ENCODE measurements at regions not wholly inside any gene's neighbourhood (a gene's known extent, or its start where the extent isn't known, plus 50 kb on each side); places are given as distances from the start of the nearest gene placed in this dataset.
"Not testable (repeated sequence)": the region's sequence is repeated elsewhere in the genome, so short reads cannot be mapped to it uniquely, and the experiment has no call there.

GRCh38 chr4:189707227-189707626 lies 233.4 kb upstream of the FRG1 start:
- TF ChIP-seq JUN (IDR thresholded peaks at IDR 0.05); HOXA7 (CRISPR knock-in tag; IDR thresholded peaks at IDR 0.05); NR3C1 (IDR thresholded peaks at IDR 0.05); CEBPB (IDR thresholded peaks at IDR 0.05); CTCF (IDR thresholded peaks at IDR 0.05); HMGXB4 (CRISPR knock-in tag; IDR thresholded peaks at IDR 0.05; ENCODE audit: borderline replicate concordance); CHD2 (IDR thresholded peaks at IDR 0.05; ENCODE audit: low read length, partially characterized antibody): not testable (repeated sequence)
- TF ChIP-seq, protein P1, sequence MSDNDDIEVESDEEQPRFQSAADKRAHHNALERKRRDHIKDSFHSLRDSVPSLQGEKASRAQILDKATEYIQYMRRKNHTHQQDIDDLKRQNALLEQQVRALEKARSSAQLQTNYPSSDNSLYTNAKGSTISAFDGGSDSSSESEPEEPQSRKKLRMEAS (IDR thresholded peaks at IDR 0.05) = not testable (repeated sequence)

Measured in A549 (cell line).